ENCODE measurements at regions not wholly inside any gene's neighbourhood (a gene's known extent, or its start where the extent isn't known, plus 50 kb on each side); places are given as distances from the start of the nearest gene placed in this dataset.

- DNase-seq (ENCODE audit: low read depth) = no peak
- H3K4me3 ChIP-seq (ENCODE audit: low read depth, low read length) = no peak overlapping the region
- in situ Hi-C loops (cut with HindIII; ENCODE audit: low sequenced_read_pairs) = no loop called here
- TF ChIP-seq CTCF (IDR thresholded peaks at IDR 0.05; ENCODE audit: low read depth, low read length, missing control alignments) = no peak
Observed at GRCh38 chr13:50098693-50099092, 83.4 kb downstream of the KCNRG start.

GRCh38 chr13:50099473-50099872, 84.2 kb downstream of the KCNRG start:
- no peak for DNase-seq (ENCODE audit: low read depth)
- in situ Hi-C loops (cut with HindIII; ENCODE audit: low sequenced_read_pairs) = no loop called here
- no peak overlapping the region for H3K4me3 ChIP-seq (ENCODE audit: low read depth, low read length)
- no peak for TF ChIP-seq CTCF (IDR thresholded peaks at IDR 0.05; ENCODE audit: low read depth, low read length, missing control alignments)

GRCh38 chr13:50101590-50101989, 86.3 kb downstream of the KCNRG start:
- in situ Hi-C loops (cut with HindIII; ENCODE audit: low sequenced_read_pairs) = no loop called here
- TF ChIP-seq CTCF (IDR thresholded peaks at IDR 0.05; ENCODE audit: low read depth, low read length, missing control alignments) = no peak

GRCh38 chr13:50104493-50104892, 89.2 kb downstream of the KCNRG start:
- H3K4me3 ChIP-seq (ENCODE audit: low read depth, low read length) = no peak overlapping the region
- in situ Hi-C loops (cut with HindIII; ENCODE audit: low sequenced_read_pairs) = no loop called here
- no peak for TF ChIP-seq CTCF (IDR thresholded peaks at IDR 0.05; ENCODE audit: low read depth, low read length, missing control alignments)
- DNase-seq (ENCODE audit: low read depth) = no peak

More at GRCh38 chr13:50101590-50101989, 86.3 kb downstream of the KCNRG start:
- no peak for DNase-seq (ENCODE audit: low read depth)
- H3K4me3 ChIP-seq (ENCODE audit: low read depth, low read length) = no peak overlapping the region

- no peak overlapping the region for H3K4me3 ChIP-seq (ENCODE audit: low read depth, low read length)
- in situ Hi-C loops (cut with HindIII; ENCODE audit: low sequenced_read_pairs) = no loop called here
- no peak for TF ChIP-seq CTCF (IDR thresholded peaks at IDR 0.05; ENCODE audit: low read depth, low read length, missing control alignments)
- no peak for DNase-seq (ENCODE audit: low read depth)
Observed at GRCh38 chr13:50106559-50106958, 91.3 kb downstream of the KCNRG start.

GRCh38 chr13:50107205-50107604, 92.0 kb downstream of the KCNRG start:
- in situ Hi-C loops (cut with HindIII; ENCODE audit: low sequenced_read_pairs) = no loop called here
- H3K4me3 ChIP-seq (ENCODE audit: low read depth, low read length) = no peak overlapping the region
- no peak for DNase-seq (ENCODE audit: low read depth)
- TF ChIP-seq CTCF (IDR thresholded peaks at IDR 0.05; ENCODE audit: low read depth, low read length, missing control alignments) = no peak

GRCh38 chr13:50114961-50115360, 99.7 kb downstream of the KCNRG start:
- no peak for DNase-seq (ENCODE audit: low read depth)
- TF ChIP-seq CTCF (IDR thresholded peaks at IDR 0.05; ENCODE audit: low read depth, low read length, missing control alignments) = no peak
- H3K4me3 ChIP-seq (ENCODE audit: low read depth, low read length) = no peak overlapping the region
- in situ Hi-C loops (cut with HindIII; ENCODE audit: low sequenced_read_pairs) = no loop called here

All from astrocyte of the cerebellum (primary cell).